BJ (cell line): ENCODE measurements at regions not wholly inside any gene's neighbourhood (a gene's known extent, or its start where the extent isn't known, plus 50 kb on each side); places are given as distances from the start of the nearest gene placed in this dataset.

ENCODE experiments used
- CTCF ChIA-PET: fragments of 350-600 bp; formaldehyde crosslinking; extraction: SDS; loops from one replicate; lab custom pipeline; 2021; ENCODE audit warnings: antibody characterized with exemption, inconsistent platforms; lab: Yijun Ruan, JAX
- POLR2A ChIA-PET: fragments of 300-600 bp; sonication (Branson Sonifier 250); formaldehyde crosslinking; extraction: SDS; loops from one replicate; lab custom pipeline; 2021; ENCODE audit warnings: antibody characterized with exemption; lab: Charles Lee
- DNase-seq: peaks from one replicate; pipeline ENCODE4 v3.0.0-alpha.2; 2011; ENCODE audit warnings: low read depth
- H3K27me3 ChIP-seq: 2 replicates; pipeline ENCODE4 v1.6.0; 2011; ENCODE audit warnings: low read length; ENCODE audit not compliant: control insufficient read depth, insufficient read depth
- H3K36me3 ChIP-seq: 2 replicates; pipeline ENCODE4 v1.5.1; 2011; ENCODE audit warnings: low read length; ENCODE audit not compliant: control insufficient read depth, insufficient read depth
- H3K4me3 ChIP-seq: 2 replicates; pipeline ENCODE4 v1.5.1; 2011; ENCODE audit warnings: low read depth, mild to moderate bottlenecking, control low read depth, low read length
- TF ChIP-seq, protein P1 (sequence below): IDR thresholded peaks from 2 replicates; pipeline ENCODE4 v1.5.1; 2011; ENCODE audit warnings: low read depth, mild to moderate bottlenecking, control low read depth, inconsistent platforms, low read length, moderate library complexity; ENCODE audit not compliant: insufficient read depth

GRCh38 chr9:12988258-12988657, 213.4 kb downstream of the LURAP1L start:
- TF ChIP-seq, protein P1, sequence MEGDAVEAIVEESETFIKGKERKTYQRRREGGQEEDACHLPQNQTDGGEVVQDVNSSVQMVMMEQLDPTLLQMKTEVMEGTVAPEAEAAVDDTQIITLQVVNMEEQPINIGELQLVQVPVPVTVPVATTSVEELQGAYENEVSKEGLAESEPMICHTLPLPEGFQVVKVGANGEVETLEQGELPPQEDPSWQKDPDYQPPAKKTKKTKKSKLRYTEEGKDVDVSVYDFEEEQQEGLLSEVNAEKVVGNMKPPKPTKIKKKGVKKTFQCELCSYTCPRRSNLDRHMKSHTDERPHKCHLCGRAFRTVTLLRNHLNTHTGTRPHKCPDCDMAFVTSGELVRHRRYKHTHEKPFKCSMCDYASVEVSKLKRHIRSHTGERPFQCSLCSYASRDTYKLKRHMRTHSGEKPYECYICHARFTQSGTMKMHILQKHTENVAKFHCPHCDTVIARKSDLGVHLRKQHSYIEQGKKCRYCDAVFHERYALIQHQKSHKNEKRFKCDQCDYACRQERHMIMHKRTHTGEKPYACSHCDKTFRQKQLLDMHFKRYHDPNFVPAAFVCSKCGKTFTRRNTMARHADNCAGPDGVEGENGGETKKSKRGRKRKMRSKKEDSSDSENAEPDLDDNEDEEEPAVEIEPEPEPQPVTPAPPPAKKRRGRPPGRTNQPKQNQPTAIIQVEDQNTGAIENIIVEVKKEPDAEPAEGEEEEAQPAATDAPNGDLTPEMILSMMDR: no peak
- no peaks in the 10 kb centered on the region for H3K27me3 ChIP-seq
- ChIA-PET CTCF (no interaction called here), POLR2A (no interaction called here)
- no peaks in the 10 kb centered on the region for H3K36me3 ChIP-seq
- no peak overlapping the region for H3K4me3 ChIP-seq
- no peak for DNase-seq

DNA sequence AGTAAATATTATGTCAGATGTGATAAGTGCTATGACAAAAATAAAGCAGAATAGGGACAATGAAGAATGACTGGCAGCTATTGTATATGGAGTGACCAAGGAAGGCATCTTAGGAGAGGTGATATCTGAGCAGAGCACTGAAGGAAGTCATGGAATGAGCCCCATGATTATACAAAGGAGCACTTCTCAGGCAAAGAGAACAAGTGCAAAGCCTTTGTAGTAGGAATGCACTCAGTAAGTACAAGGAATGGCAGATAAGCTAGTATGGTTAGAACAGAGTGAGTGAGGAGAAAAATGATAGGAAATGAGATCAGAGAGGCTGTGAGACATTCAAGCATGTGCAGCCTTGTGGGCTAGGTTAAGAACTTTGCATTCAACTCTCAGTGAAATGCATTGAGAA, 214.8 kb downstream of the LURAP1L start:
- POLR2A ChIA-PET: no interaction called here
- H3K4me3 ChIP-seq: no peak overlapping the region
- no peaks in the 10 kb centered on the region for H3K27me3 ChIP-seq
- DNase-seq: no peak
- H3K36me3 ChIP-seq: no peaks in the 10 kb centered on the region
- CTCF ChIA-PET: interaction anchor here (0.8 kb wide), 1 partner anchor 99 kb away, joined by 3 read pairs; no protein-coding TSS in a partner anchor
- TF ChIP-seq, protein P1: no peak

- DNase-seq: no peak
- CTCF ChIA-PET: no interaction called here
Observed at GRCh38 chr9:12993466-12993865, 218.6 kb downstream of the LURAP1L start.

GRCh38 chr9:12997009-12997408, 222.2 kb downstream of the LURAP1L start:
- ChIA-PET POLR2A (no interaction called here), CTCF (interaction anchor here (1.0 kb wide), 1 partner anchor 9 kb away, joined by 4 read pairs; no protein-coding TSS in a partner anchor)
- H3K4me3 ChIP-seq: no peak overlapping the region
- TF ChIP-seq, protein P1: no peak
- no peaks in the 10 kb centered on the region for H3K36me3 ChIP-seq
- no peaks in the 10 kb centered on the region for H3K27me3 ChIP-seq
- DNase-seq: no peak

More at GRCh38 chr9:12993466-12993865, 218.6 kb downstream of the LURAP1L start:
- POLR2A ChIA-PET: no interaction called here
- TF ChIP-seq, protein P1: no peak
- H3K4me3 ChIP-seq: no peak overlapping the region
- no peaks in the 10 kb centered on the region for H3K36me3 ChIP-seq
- no peaks in the 10 kb centered on the region for H3K27me3 ChIP-seq

GRCh38 chr9:13001989-13002580, 227.3 kb downstream of the LURAP1L start:
- TF ChIP-seq, protein P1: no peak
- Histone ChIP-seq H3K36me3 (no peaks in the 10 kb centered on the region), H3K4me3 (no peak overlapping the region), H3K27me3 (no peaks in the 10 kb centered on the region)
- POLR2A ChIA-PET: no interaction called here
- CTCF ChIA-PET: no interaction called here
- no peak for DNase-seq
